ENCODE measurements at regions not wholly inside any gene's neighbourhood (a gene's known extent, or its start where the extent isn't known, plus 50 kb on each side); places are given as distances from the start of the nearest gene placed in this dataset.
"Not testable (repeated sequence)": the region's sequence is repeated elsewhere in the genome, so short reads cannot be mapped to it uniquely, and the experiment has no call there.

DNA sequence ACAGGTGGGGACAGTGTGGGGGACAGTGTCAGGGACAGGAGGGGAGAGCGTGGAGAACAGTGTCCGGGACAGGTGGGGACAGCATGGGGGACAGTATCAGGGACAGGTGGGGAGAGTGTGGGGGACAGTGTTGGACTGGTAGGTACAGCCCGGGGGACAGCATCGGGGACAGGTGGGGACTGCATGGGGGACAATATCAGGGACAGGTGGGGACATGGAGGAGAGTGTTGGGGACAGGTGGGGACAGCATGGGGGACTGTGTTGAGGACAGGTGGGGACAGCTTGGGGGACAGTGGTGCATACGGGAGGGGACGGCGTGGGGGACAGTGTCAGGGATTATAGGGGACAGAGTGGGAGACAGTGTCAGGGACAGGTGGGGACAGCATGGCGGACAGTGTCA lies 212.3 kb downstream of the TMEM121 start:
- CTCF ChIA-PET = no interaction called here
- TF ChIP-seq, protein P1, sequence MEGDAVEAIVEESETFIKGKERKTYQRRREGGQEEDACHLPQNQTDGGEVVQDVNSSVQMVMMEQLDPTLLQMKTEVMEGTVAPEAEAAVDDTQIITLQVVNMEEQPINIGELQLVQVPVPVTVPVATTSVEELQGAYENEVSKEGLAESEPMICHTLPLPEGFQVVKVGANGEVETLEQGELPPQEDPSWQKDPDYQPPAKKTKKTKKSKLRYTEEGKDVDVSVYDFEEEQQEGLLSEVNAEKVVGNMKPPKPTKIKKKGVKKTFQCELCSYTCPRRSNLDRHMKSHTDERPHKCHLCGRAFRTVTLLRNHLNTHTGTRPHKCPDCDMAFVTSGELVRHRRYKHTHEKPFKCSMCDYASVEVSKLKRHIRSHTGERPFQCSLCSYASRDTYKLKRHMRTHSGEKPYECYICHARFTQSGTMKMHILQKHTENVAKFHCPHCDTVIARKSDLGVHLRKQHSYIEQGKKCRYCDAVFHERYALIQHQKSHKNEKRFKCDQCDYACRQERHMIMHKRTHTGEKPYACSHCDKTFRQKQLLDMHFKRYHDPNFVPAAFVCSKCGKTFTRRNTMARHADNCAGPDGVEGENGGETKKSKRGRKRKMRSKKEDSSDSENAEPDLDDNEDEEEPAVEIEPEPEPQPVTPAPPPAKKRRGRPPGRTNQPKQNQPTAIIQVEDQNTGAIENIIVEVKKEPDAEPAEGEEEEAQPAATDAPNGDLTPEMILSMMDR (conservative IDR thresholded peaks at IDR 0.05; ENCODE audit: low read depth) = no peak
- POLR2A ChIA-PET (ENCODE audit: low non-redundant PET) = no interaction called here
- no peak overlapping the region for H3K27ac ChIP-seq
- no peak for DNase-seq (ENCODE audit: low spot score)

DNA sequence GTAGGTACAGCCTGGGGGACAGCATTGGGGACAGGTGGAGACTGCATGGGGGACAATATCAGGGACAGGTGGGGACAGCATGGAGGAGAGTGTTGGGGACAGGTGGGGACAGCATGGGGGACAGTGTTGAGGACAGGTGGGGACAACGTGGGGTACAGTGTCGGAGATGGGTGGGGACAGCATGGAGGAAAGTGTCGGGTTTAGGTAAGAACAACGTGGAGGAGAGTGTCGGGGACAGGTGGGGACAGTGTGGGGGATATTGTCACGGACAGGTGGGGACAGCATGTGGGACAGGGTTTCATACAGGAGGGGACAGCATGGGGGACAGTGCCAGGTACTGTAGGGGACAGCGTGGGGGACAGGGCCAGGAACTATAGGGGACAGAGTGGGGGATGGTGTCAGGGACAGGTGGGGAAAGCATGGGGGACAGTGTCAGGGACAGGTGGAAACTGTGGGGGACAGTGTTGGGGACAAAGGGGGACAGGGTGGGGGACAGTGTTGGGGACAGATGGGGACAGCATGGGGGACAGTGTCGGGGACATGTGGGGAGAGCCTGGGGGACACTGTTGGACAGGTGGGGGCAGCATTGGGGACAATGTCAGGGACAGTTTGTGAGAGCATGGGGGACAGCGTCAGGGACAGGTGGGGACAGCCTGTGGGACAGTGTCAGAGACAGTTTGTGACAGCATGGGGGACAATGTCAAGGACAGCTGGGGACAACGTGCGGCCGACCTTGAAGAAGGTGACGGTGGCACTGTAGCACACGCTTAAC lies 213.1 kb downstream of the TMEM121 start:
- ChIA-PET POLR2A (ENCODE audit: low non-redundant PET) (no interaction called here), CTCF (no interaction called here)
- no peak overlapping the region for H3K27ac ChIP-seq
- DNase-seq (ENCODE audit: low spot score) = no peak
- TF ChIP-seq, protein P1 (conservative IDR thresholded peaks at IDR 0.05; ENCODE audit: low read depth) = no peak

DNA sequence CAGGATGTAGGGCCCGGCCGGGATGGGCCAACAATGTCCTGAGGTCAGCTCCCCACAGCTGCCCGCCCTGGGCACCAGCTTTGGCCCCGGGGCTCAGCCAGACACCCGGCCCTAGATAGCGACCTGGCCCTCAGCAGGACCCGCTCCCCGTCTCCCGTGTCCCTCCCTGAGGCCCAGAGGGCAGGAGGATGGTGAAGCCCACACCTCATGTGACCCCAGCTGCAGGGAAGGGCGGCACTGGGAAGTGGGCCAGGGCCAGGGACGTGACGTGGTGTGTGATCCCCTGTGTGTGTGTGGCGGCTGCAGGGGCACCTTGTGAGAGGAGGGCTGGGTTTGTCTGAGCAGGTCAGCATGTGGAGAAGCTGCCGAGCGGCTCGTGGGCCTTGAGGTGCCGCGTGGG lies 213.9 kb downstream of the TMEM121 start:
- CTCF ChIA-PET; H3K27ac ChIP-seq; POLR2A ChIA-PET (ENCODE audit: low non-redundant PET); DNase-seq (ENCODE audit: low spot score): not testable (repeated sequence)

DNA sequence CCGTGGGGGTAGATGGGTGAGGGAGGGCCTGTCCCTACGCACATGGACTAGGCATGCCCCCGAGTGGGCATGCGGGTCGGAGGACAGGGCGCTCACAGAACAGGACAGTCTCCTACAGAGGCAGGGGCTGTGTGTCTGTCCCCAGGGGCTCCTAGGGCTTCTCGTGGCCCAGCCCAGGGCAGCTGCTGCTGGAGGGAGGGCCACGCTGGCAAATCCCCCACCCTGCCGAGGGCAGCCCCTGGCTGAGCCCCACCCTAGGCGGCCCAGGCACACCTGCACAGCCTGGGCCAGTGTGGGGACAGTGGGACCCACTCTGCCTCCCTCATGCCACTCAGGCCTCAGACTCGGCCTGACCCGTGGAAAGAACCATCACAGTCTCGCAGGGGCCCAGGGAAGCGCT lies 214.6 kb downstream of the TMEM121 start:
- DNase-seq (ENCODE audit: low spot score); POLR2A ChIA-PET (ENCODE audit: low non-redundant PET); H3K27ac ChIP-seq; CTCF ChIA-PET: not testable (repeated sequence)

DNA sequence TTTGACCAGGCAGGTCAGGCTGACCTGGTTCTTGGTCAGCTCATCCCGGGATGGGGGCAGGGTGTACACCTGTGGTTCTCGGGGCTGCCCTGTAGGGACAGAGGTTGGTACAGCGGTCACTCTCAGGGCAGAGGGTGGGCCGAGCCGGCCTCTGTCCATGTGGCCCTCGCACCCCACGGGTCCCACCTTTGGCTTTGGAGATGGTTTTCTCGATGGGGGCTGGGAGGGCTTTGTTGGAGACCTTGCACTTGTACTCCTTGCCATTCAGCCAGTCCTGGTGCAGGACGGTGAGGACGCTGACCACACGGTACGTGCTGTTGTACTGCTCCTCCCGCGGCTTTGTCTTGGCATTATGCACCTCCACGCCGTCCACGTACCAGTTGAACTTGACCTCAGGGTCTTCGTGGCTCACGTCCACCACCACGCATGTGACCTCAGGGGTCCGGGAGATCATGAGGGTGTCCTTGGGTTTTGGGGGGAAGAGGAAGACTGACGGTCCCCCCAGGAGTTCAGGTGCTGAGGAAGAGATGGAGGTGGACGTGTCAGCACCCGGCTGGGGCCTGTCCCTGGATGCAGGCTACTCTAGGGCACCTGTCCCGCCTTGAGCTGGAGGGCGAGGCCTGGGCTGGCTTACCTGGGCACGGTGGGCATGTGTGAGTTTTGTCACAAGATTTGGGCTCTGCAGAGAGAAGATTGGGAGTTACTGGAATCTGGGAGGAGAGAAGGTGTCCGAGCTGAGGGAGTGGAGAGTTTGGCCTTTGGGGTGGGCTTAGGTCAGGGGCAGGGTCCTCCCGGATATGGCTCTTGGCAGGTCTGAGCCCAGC lies 215.5 kb downstream of the TMEM121 start:
- POLR2A ChIA-PET (ENCODE audit: low non-redundant PET); DNase-seq (ENCODE audit: low spot score); CTCF ChIA-PET; H3K27ac ChIP-seq: not testable (repeated sequence)

DNA sequence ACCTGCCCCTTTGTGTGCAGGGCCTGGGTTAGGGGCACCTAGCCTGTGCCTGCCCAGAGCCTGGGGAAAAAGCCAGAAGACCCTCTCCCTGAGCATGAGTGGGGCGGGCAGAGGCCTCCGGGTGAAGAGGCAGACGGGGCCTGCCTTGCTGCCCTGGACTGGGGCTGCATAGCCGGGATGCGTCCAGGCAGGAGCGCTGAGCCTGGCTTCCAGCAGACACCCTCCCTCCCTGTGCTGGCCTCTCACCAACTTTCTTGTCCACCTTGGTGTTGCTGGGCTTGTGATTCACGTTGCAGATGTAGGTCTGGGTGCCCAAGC lies 216.1 kb downstream of the TMEM121 start:
- H3K27ac ChIP-seq = no peak overlapping the region
- TF ChIP-seq, protein P1 (conservative IDR thresholded peaks at IDR 0.05; ENCODE audit: low read depth) = no peak
- CTCF ChIA-PET = no interaction called here
- POLR2A ChIA-PET (ENCODE audit: low non-redundant PET) = no interaction called here
- DNase-seq (ENCODE audit: low spot score) = no peak

DNA sequence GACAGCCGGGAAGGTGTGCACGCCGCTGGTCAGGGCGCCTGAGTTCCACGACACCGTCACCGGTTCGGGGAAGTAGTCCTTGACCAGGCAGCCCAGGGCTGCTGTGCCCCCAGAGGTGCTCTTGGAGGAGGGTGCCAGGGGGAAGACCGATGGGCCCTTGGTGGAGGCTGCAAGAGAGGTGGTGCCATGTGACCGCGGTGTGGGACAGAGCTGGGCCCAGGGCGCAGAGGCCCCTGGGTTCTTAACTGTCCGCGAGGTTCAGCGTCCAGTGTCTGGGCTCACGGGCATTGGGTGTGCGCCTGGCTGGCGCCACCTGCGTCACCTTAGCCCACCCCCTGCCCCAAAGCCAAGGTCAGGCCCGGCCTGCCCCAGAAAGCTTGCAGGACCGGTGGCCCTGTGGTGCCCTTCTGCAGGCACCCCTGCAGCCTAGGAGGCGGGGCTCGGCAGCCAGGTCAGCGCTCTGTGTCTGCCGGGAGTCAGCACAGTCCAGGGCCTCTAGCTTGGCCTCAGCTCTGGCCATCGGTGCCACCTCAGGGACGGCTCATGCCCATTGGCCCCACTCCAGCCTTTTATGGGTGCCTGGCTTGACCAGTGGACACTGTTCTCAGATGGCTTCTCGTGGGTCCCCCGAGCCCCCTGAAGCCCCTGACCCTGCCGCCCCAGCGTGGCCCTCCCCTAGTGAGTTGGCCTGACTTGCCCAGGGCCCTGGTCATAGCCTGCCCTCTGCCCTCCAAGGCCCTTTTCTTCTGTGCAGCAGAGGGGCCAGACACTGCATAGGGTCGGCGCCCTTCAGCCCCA lies 216.7 kb downstream of the TMEM121 start:
- CTCF ChIA-PET; POLR2A ChIA-PET (ENCODE audit: low non-redundant PET); DNase-seq (ENCODE audit: low spot score); H3K27ac ChIP-seq: not testable (repeated sequence)

DNA sequence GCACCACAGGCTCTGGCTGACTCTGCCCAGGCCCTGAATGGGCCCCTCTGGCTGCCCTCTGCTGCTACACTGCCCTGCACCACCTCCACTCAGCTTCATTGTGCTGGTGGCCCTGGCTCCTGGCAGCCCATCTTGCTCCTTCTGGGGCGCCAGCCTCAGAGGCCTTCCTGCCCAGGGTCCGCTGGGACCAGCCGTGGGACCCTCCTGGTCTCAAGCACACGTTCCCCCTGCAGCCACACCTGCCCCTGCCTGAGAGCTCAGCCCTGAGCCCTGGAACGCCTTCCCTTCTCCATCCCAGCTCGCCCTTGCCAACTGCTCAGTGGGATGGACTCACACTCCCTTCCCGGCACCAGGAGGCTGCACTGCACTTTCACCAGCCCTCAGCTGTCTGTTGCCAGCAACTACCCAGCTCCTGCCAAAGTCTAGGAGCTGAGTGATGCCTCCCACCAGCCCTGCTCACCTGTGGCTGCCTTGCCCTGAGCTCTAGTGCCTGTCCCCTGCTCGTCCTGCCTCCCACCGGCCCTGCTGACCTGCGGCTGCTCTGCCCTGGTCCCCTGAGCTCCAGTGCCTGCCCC lies 217.9 kb downstream of the TMEM121 start:
- H3K27ac ChIP-seq; POLR2A ChIA-PET (ENCODE audit: low non-redundant PET); DNase-seq (ENCODE audit: low spot score); CTCF ChIA-PET: not testable (repeated sequence)
